Right hindlimb (tissue), 1 donor: ENCODE measurements at regions not wholly inside any gene's neighbourhood (a gene's known extent, or its start where the extent isn't known, plus 50 kb on each side); places are given as distances from the start of the nearest gene placed in this dataset.
"Not testable (repeated sequence)": the region's sequence is repeated elsewhere in the genome, so short reads cannot be mapped to it uniquely, and the experiment has no call there.

ENCODE experiments used
- DNase-seq: peaks from one replicate; pipeline ENCODE4 v3.0.0-alpha.2; 2018

DNA sequence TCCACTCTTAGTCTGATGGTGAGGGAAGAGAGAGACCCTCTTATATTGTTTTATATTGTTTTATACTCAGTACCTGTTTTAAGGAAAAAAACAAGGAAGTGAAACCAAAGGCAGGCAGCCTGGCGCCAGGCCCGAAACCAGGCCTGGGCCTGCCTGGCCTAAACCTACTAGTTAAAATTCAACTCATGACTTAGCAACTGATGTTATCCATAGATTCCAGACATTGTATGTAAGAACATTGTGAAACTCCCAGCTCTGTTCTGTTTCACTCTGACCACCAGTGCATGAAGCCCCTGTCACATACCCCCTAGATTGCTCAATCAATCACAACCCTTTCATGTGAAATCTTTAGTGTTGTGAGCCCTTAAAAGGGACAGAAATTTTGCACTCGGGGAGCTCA is 1226.7 kb downstream of the ROBO2 start:
- not testable (repeated sequence) for DNase-seq

GRCh38 chr3:78267235-78267634 is 1227.3 kb downstream of the ROBO2 start:
- no peak for DNase-seq

DNA sequence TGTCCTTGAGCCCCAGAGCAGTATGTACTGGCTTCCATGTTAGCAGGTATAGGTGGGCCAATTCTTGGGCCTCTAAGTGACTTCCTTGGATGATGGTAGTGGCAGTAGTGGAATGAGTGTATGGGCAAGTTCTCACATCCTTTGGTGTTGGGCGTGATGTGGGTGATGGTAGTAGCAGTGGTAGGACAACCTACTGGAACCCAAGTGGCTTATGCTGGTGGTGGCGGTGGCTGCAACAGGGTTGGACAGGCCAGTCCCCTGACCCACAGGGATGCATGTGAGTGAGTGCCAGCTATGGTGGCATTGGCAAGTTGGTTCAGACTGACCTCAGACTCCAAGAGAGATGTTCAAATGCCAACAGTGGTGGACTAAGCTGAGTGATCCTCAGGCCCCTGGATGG is 1228.2 kb downstream of the ROBO2 start:
- DNase-seq, result no peak

GRCh38 chr3:78268716-78269668 is 1229.1 kb downstream of the ROBO2 start:
- DNase-seq, result no peak

GRCh38 chr3:78273326-78273725 is 1233.4 kb downstream of the ROBO2 start:
- DNase-seq, result no peak

- no peak for DNase-seq
Observed at GRCh38 chr3:78274475-78275065, 1234.7 kb downstream of the ROBO2 start.

DNA sequence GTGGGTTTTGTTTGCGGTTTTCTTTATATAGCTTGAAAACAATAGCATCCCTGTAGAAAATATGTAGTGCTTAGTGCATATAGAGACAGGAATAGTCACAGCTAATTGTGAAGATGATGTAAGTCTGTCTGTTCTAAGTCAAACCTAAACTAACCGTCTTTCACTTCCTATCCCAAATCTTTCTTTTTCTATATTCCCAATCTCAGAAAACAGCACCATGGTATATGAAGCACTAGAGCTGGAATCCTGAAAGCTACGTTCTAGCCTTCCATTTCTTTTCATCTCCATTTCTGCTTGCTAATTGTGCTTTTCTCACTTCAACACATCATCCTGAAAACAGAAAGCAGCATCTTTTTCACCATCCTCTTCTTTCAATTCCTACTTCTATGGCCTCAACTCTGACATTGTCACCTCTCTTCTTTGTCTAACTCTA is 1235.5 kb downstream of the ROBO2 start:
- DNase-seq, result no peak

DNA sequence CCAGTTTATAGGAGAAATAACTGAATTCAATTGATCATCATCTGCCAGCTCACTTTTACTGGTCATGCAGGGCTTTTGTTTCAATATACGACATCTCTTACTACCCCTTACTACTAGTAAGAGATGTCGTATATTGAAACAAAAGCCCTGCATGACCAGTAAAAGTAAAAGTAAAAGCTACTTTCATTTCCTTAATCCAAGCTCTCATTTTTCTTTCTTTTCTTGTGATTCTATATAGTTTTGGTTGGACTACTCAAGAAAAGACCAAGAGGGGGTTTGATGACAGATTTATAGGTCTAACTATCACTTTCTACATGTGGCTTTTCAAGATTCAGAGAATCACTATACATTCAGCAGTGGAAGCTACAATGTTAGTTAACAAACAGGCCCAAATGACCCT is 1237.3 kb downstream of the ROBO2 start:
- DNase-seq, result no peak

DNA sequence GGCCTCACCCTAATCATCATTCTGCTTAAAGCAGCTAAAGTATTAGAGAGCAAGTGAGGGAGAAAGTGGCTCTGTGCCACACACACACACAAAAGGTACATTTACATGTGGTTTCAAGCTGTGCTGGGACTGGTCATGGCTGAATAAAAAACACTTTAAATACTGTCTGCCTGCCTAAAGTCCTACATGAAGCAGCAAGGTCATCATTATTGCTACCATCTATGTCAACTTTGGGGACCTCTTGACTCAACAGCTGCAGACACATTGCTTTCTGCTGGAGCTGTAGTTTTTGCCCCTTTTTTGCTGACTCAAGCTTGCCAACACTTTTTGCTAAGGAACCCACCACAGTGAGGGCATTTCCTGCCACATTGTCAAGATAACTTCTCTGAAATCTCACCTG is 1237.9 kb downstream of the ROBO2 start:
- no peak for DNase-seq

GRCh38 chr3:78279091-78279490 is 1239.2 kb downstream of the ROBO2 start:
- DNase-seq, result no peak

DNA sequence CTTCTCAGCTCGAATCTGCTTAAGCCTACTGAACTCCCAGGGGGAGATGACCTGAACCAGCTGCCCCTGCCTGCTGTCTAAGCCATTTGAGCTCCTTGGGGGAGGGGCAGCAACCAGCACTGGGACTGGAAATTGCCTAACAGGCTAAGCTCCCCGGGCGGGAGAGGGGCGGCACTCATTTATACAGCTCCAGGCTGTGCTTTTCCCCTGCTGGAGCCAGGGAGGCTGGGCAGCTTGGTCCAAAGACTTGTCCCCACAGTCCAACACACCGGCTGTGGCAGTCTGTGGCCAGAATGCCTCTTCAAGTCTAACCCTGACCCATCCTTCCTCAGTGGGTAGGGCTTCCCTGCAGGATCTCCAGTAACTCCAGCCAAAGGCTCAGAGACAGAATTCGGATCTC is 1241.5 kb downstream of the ROBO2 start:
- no peak for DNase-seq

- no peak for DNase-seq
Observed at GRCh38 chr3:78283994-78284393, 1244.1 kb downstream of the ROBO2 start.

- no peak for DNase-seq
Observed at GRCh38 chr3:78285032-78285728, 1245.3 kb downstream of the ROBO2 start.

- no peak for DNase-seq
Observed at GRCh38 chr3:78287085-78287484, 1247.2 kb downstream of the ROBO2 start.

GRCh38 chr3:78293284-78293683 is 1253.4 kb downstream of the ROBO2 start:
- DNase-seq, result no peak

GRCh38 chr3:78304115-78304514 is 1264.2 kb downstream of the ROBO2 start:
- no peak for DNase-seq

GRCh38 chr3:78312851-78313250 is 1273.0 kb downstream of the ROBO2 start:
- DNase-seq, result no peak

DNA sequence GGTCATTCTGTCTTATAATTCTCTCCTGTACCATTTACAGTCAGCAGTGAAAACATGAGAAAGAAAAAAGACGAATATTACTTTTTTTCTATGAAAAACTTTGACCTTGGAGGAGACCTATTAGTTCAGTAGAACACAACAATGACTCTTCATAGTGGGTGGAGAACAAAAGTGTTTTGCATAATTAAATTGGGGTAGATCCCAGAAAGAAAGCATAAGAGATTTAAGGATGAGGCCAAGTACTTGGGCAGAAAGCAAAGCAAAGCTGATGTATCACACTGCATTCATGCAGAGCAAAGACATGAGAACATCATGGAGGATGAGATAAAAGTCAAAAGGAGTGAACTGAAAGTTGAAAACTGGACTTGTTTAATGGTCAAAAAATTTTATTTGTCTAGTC is 1273.4 kb downstream of the ROBO2 start:
- no peak for DNase-seq

- DNase-seq, result no peak
Observed at GRCh38 chr3:78314327-78314726, 1274.4 kb downstream of the ROBO2 start.

- DNase-seq, result no peak
Observed at GRCh38 chr3:78317774-78318173, 1277.9 kb downstream of the ROBO2 start.

DNA sequence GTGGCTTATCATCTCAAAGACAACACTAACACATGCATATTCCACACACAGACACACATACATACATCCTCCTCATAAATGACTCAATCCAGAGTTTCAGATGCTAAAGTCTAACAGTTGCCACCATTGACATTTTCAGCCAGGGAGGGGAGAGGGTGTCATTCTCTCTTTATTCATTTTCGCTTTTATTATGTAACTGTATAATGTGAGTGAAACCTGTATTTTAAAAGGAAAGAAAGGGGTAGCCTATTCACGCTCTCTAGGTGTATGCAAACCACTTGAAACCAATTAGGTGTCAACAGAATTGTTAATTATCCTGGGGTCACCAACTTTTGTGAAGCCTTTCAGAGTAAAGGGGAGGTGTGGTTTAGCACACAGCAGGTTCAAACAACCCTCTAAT is 1282.9 kb downstream of the ROBO2 start:
- no peak for DNase-seq

DNA sequence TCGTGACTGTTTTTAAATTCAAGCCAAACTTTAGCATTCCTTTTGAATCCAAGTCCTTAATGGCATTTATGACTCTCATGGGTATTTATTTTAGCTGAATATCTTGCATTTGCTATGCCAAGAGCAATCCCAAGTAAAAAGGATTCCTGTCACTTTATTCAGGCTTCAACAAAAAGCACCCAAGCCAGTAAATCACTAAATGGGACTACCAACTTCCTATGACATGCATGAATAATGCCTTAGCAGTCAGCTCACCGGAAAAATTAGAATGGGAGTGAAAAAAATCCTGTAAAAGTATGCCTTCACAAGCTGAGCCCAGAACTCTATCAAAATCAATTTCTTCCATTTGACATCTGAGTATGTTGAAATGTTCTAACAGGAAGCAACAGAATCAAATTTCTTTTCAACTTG is 1297.9 kb downstream of the ROBO2 start:
- DNase-seq, result no peak

- no peak for DNase-seq
Observed at GRCh38 chr3:78338405-78338804, 1298.5 kb downstream of the ROBO2 start.

- DNase-seq, result no peak
Observed at GRCh38 chr3:78343221-78343620, 1303.3 kb downstream of the ROBO2 start.
